ENCODE measurements at regions not wholly inside any gene's neighbourhood (a gene's known extent, or its start where the extent isn't known, plus 50 kb on each side); places are given as distances from the start of the nearest gene placed in this dataset.
A peak's percentile ranks its signal among the peaks of the same experiment; 100 is the strongest.

- Histone ChIP-seq H3K27ac (no peak overlapping the region), H3K4me1 (no peaks in the 10 kb centered on the region), H3K36me3 (no peaks in the 10 kb centered on the region), H3K9me3 (peaks cover 0 to 46% (median 12%) of the 10 kb centered on the region in 11 donors), H3K27me3 (no peaks in the 10 kb centered on the region), H3K4me3 (no peak overlapping the region)
- intact Hi-C loops (cut with DNase I): no loop called here
- no peak for TF ChIP-seq CTCF (IDR thresholded peaks at IDR 0.05)
- WGBS, 2 donors: 91 to 93% methylated on average over 4 of the region's 4 CpGs
- ATAC-seq (no peak), DNase-seq (no peak)
Observed at GRCh38 chr2:156958374-156958773, 299.1 kb upstream of the GALNT5 start.

GRCh38 chr2:156959481-156959880 is 298.0 kb upstream of the GALNT5 start:
- DNase-seq (no peak), ATAC-seq (no peak)
- H3K27me3 ChIP-seq: no peaks in the 10 kb centered on the region
- intact Hi-C loops (cut with DNase I): no loop called here
- no peak overlapping the region for H3K4me3 ChIP-seq
- TF ChIP-seq CTCF (IDR thresholded peaks at IDR 0.05): no peak
- no peaks in the 10 kb centered on the region for H3K4me1 ChIP-seq
- H3K27ac ChIP-seq: no peak overlapping the region
- H3K9me3 ChIP-seq: peaks cover 0 to 42% (median 12%) of the 10 kb centered on the region in 11 donors
- no peaks in the 10 kb centered on the region for H3K36me3 ChIP-seq
- 73 to 83% methylated on average over 4 of the region's 4 CpGs for WGBS, 2 donors

- H3K4me1 ChIP-seq: no peaks in the 10 kb centered on the region
- no peaks in the 10 kb centered on the region for H3K27me3 ChIP-seq
- H3K36me3 ChIP-seq: no peaks in the 10 kb centered on the region
- intact Hi-C loops (cut with DNase I): no loop called here
- no peak overlapping the region for H3K27ac ChIP-seq
- ATAC-seq: no peak
- no peak for TF ChIP-seq CTCF (IDR thresholded peaks at IDR 0.05)
- H3K4me3 ChIP-seq: no peak overlapping the region
- no peaks in the 10 kb centered on the region for H3K9me3 ChIP-seq
- no peak for DNase-seq
- 82 to 88% methylated on average over 2 of the region's 2 CpGs for WGBS, 2 donors
Observed at GRCh38 chr2:156982615-156983014, 274.9 kb upstream of the GALNT5 start.

- H3K27me3 ChIP-seq: no peaks in the 10 kb centered on the region
- 50 to 54% methylated on average over 4 of the region's 4 CpGs for WGBS, 2 donors
Observed at GRCh38 chr2:156986339-156986988, 271.0 kb upstream of the GALNT5 start.

More at GRCh38 chr2:156986339-156986988, 271.0 kb upstream of the GALNT5 start:
- Histone ChIP-seq H3K36me3 (no peaks in the 10 kb centered on the region), H3K27ac (no peak overlapping the region), H3K4me3 (no peak overlapping the region), H3K9me3 (no peaks in the 10 kb centered on the region), H3K4me1 (no peaks in the 10 kb centered on the region)
- DNase-seq (no peak), ATAC-seq (peak in 1 of 8 donors; percentile 31)
- intact Hi-C loops (cut with DNase I): no loop called here
- no peak for TF ChIP-seq CTCF (IDR thresholded peaks at IDR 0.05)
